ENCODE measurements at regions not wholly inside any gene's neighbourhood (a gene's known extent, or its start where the extent isn't known, plus 50 kb on each side); places are given as distances from the start of the nearest gene placed in this dataset.
"Not testable (repeated sequence)": the region's sequence is repeated elsewhere in the genome, so short reads cannot be mapped to it uniquely, and the experiment has no call there.

- no peak for DNase-seq (ENCODE audit: low read depth in 2 of 2, low spot score in 1 of 2)
These were observed 266.3 kb downstream of the KLF5 start for GRCh38 chr13:73324842-73325722.

GRCh38 chr13:73323615-73324014, 264.8 kb downstream of the KLF5 start:
- no peak for DNase-seq (ENCODE audit: low read depth in 2 of 2, low spot score in 1 of 2)

- DNase-seq (ENCODE audit: low read depth in 2 of 2, low spot score in 1 of 2) = no peak
These were observed 262.2 kb downstream of the KLF5 start for GRCh38 chr13:73321043-73321442.

- no peak for DNase-seq (ENCODE audit: low read depth in 2 of 2, low spot score in 1 of 2)
These were observed 258.3 kb downstream of the KLF5 start for GRCh38 chr13:73317140-73317539.

- DNase-seq (ENCODE audit: low read depth in 2 of 2, low spot score in 1 of 2) = no peak
These were observed 251.6 kb downstream of the KLF5 start for GRCh38 chr13:73310366-73310765.

GRCh38 chr13:73307481-73307880, 248.7 kb downstream of the KLF5 start:
- no peak for DNase-seq (ENCODE audit: low read depth in 2 of 2, low spot score in 1 of 2)

- DNase-seq (ENCODE audit: low read depth in 2 of 2, low spot score in 1 of 2) = no peak
These were observed 247.9 kb downstream of the KLF5 start for GRCh38 chr13:73306688-73307087.

- DNase-seq (ENCODE audit: low read depth in 2 of 2, low spot score in 1 of 2) = no peak
These were observed 245.6 kb downstream of the KLF5 start for GRCh38 chr13:73304442-73304841.

GRCh38 chr13:73303851-73304250, 245.0 kb downstream of the KLF5 start:
- no peak for DNase-seq (ENCODE audit: low read depth in 2 of 2, low spot score in 1 of 2)

GRCh38 chr13:73301622-73302021, 242.8 kb downstream of the KLF5 start:
- not testable (repeated sequence) for DNase-seq (ENCODE audit: low read depth in 2 of 2, low spot score in 1 of 2)

- no peak for DNase-seq (ENCODE audit: low read depth in 2 of 2, low spot score in 1 of 2)
These were observed 242.1 kb downstream of the KLF5 start for GRCh38 chr13:73300718-73301425.

- DNase-seq (ENCODE audit: low read depth in 2 of 2, low spot score in 1 of 2) = no peak
These were observed 241.0 kb downstream of the KLF5 start for GRCh38 chr13:73299787-73300186.

GRCh38 chr13:73293913-73294523, 235.2 kb downstream of the KLF5 start:
- no peak for DNase-seq (ENCODE audit: low read depth in 2 of 2, low spot score in 1 of 2)

- DNase-seq (ENCODE audit: low read depth in 2 of 2, low spot score in 1 of 2) = no peak
These were observed 233.3 kb downstream of the KLF5 start for GRCh38 chr13:73292127-73292526.

GRCh38 chr13:73290844-73291243, 232.0 kb downstream of the KLF5 start:
- DNase-seq (ENCODE audit: low read depth in 2 of 2, low spot score in 1 of 2) = no peak

GRCh38 chr13:73288596-73288995, 229.8 kb downstream of the KLF5 start:
- DNase-seq (ENCODE audit: low read depth in 2 of 2, low spot score in 1 of 2) = no peak

- no peak for DNase-seq (ENCODE audit: low read depth in 2 of 2, low spot score in 1 of 2)
These were observed 229.0 kb downstream of the KLF5 start for GRCh38 chr13:73287831-73288230.

- DNase-seq (ENCODE audit: low read depth in 2 of 2, low spot score in 1 of 2) = no peak
These were observed 228.3 kb downstream of the KLF5 start for GRCh38 chr13:73286942-73287620.

- DNase-seq (ENCODE audit: low read depth in 2 of 2, low spot score in 1 of 2) = no peak
These were observed 227.4 kb downstream of the KLF5 start for GRCh38 chr13:73286177-73286576.

GRCh38 chr13:73284081-73284874, 225.5 kb downstream of the KLF5 start:
- no peak for DNase-seq (ENCODE audit: low read depth in 2 of 2, low spot score in 1 of 2)

- DNase-seq (ENCODE audit: low read depth in 2 of 2, low spot score in 1 of 2) = no peak
These were observed 224.8 kb downstream of the KLF5 start for GRCh38 chr13:73283636-73284035.

All from stimulated activated CD8-positive, alpha-beta memory T cell treated with anti-CD3 and anti-CD28 coated beads, Interleukin-4, amount 100 ng/mL, for 1 hour (primary cell).